ENCODE measurements at regions not wholly inside any gene's neighbourhood (a gene's known extent, or its start where the extent isn't known, plus 50 kb on each side); places are given as distances from the start of the nearest gene placed in this dataset.

DNA sequence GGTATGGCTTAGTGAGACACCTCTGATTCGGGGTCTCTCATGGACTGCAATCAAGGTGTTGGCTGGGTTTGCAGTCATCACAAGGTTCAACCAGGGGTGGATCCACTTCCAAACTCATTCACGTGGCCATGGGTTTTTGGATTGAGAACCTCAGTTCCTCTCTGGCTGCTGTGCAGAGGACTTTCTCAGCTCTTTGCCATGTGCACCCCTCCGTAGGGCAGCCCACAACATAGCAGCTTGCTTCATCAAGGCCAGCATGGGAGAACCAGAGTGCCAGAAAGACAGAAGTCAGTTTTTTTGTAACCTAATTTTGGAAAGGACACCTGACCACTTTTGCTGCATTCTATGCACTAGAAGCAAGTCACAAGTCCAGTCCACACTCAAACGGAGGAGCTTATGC, 154.9 kb downstream of the PJA1 start:
- Mint-ChIP-seq H3K4me3 (no peak overlapping the region), H3K27me3 (ENCODE audit: low read depth) (no peaks in the 10 kb centered on the region), H3K4me1 (no peaks in the 10 kb centered on the region), H3K27ac (no peak overlapping the region), H3K36me3 (no peaks in the 10 kb centered on the region), H3K9me3 (peaks cover 45% of the 10 kb centered on the region)
- no peak for DNase-seq (ENCODE audit: low spot score in 2 of 2, unreplicated experiment in 2 of 2)
- TF ChIP-seq, protein P1, sequence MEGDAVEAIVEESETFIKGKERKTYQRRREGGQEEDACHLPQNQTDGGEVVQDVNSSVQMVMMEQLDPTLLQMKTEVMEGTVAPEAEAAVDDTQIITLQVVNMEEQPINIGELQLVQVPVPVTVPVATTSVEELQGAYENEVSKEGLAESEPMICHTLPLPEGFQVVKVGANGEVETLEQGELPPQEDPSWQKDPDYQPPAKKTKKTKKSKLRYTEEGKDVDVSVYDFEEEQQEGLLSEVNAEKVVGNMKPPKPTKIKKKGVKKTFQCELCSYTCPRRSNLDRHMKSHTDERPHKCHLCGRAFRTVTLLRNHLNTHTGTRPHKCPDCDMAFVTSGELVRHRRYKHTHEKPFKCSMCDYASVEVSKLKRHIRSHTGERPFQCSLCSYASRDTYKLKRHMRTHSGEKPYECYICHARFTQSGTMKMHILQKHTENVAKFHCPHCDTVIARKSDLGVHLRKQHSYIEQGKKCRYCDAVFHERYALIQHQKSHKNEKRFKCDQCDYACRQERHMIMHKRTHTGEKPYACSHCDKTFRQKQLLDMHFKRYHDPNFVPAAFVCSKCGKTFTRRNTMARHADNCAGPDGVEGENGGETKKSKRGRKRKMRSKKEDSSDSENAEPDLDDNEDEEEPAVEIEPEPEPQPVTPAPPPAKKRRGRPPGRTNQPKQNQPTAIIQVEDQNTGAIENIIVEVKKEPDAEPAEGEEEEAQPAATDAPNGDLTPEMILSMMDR (IDR thresholded peaks at IDR 0.05; ENCODE audit: unreplicated experiment) = no peak

GRCh38 chrX:69000877-69001276, 164.4 kb downstream of the PJA1 start:
- H3K4me1 Mint-ChIP-seq = peaks cover 15% of the 10 kb centered on the region
- H3K9me3 Mint-ChIP-seq = peaks cover 26% of the 10 kb centered on the region
- no peaks in the 10 kb centered on the region for H3K36me3 Mint-ChIP-seq
- TF ChIP-seq, protein P1 (IDR thresholded peaks at IDR 0.05; ENCODE audit: unreplicated experiment) = no peak
- DNase-seq (ENCODE audit: low spot score in 2 of 2, unreplicated experiment in 2 of 2) = no peak
- H3K27ac Mint-ChIP-seq = no peak overlapping the region
- H3K27me3 Mint-ChIP-seq (ENCODE audit: low read depth) = no peaks in the 10 kb centered on the region
- H3K4me3 Mint-ChIP-seq = no peak overlapping the region

- TF ChIP-seq, protein P1 (IDR thresholded peaks at IDR 0.05; ENCODE audit: unreplicated experiment) = no peak
- Mint-ChIP-seq H3K4me3 (no peak overlapping the region), H3K4me1 (peaks cover 24% of the 10 kb centered on the region), H3K36me3 (no peaks in the 10 kb centered on the region), H3K9me3 (peaks cover 26% of the 10 kb centered on the region), H3K27me3 (ENCODE audit: low read depth) (no peaks in the 10 kb centered on the region), H3K27ac (no peak overlapping the region)
- DNase-seq (ENCODE audit: low spot score in 2 of 2, unreplicated experiment in 2 of 2) = no peak
Measured at GRCh38 chrX:68999931-69000330, 165.3 kb downstream of the PJA1 start.

- Mint-ChIP-seq H3K27ac (no peak overlapping the region), H3K27me3 (ENCODE audit: low read depth) (no peaks in the 10 kb centered on the region), H3K4me3 (no peak overlapping the region), H3K4me1 (peaks cover 26% of the 10 kb centered on the region), H3K36me3 (no peaks in the 10 kb centered on the region), H3K9me3 (peaks cover 26% of the 10 kb centered on the region)
- TF ChIP-seq, protein P1 (IDR thresholded peaks at IDR 0.05; ENCODE audit: unreplicated experiment) = no peak
- DNase-seq (ENCODE audit: low spot score in 2 of 2, unreplicated experiment in 2 of 2) = peak in 1 of 2 experiments; percentile 13
Measured at GRCh38 chrX:68999356-68999755, 165.9 kb downstream of the PJA1 start.

DNA sequence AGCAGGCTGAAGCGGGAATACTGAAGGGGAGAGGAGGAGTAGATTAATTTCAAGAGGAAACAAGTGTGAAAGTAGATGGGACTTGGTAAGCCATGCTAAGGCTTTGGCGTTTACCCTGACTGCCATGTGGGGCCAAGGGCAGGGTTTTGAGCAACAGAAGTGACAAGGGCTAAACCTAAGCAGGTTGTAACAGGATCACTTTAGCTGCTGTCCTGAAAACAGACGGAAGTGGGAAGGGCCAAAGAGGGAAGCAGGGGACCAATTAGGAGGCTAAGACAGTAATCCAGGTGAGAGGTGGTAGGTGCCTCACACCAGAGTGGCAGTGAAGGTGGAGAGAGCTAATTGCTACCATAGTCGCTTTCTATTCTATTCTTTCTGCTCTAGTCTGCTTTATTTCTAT, 166.5 kb downstream of the PJA1 start:
- TF ChIP-seq, protein P1 (IDR thresholded peaks at IDR 0.05; ENCODE audit: unreplicated experiment) = no peak
- DNase-seq (ENCODE audit: low spot score in 2 of 2, unreplicated experiment in 2 of 2) = peak in 1 of 2 experiments; percentile 14
- Mint-ChIP-seq H3K9me3 (peaks cover 26% of the 10 kb centered on the region), H3K27me3 (ENCODE audit: low read depth) (no peaks in the 10 kb centered on the region), H3K4me1 (peaks cover 30% of the 10 kb centered on the region), H3K4me3 (no peak overlapping the region), H3K36me3 (no peaks in the 10 kb centered on the region), H3K27ac (no peak overlapping the region)

DNA sequence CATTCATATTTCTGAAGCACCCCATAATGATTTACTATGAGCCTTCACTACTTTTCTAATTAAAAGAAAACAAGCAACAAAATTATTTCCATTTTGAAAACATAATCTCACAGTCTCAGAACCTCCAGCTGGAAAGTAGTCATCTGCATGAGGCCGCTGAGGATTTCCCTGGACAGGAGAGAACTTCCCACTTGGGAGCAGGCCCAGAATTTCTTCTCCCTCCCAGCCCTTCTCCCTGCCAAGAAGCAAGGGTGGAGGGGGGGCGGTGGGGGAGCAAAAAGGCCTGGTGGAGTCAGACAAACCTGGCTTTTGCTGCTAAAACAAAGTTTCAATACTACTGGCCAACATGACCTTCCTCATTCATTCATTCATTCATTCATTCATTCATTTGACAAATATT, 167.3 kb downstream of the PJA1 start:
- no peak for DNase-seq (ENCODE audit: low spot score in 2 of 2, unreplicated experiment in 2 of 2)
- no peaks in the 10 kb centered on the region for H3K36me3 Mint-ChIP-seq
- H3K4me1 Mint-ChIP-seq = peaks cover 30% of the 10 kb centered on the region
- no peak overlapping the region for H3K4me3 Mint-ChIP-seq
- H3K9me3 Mint-ChIP-seq = peaks cover 26% of the 10 kb centered on the region
- no peaks in the 10 kb centered on the region for H3K27me3 Mint-ChIP-seq (ENCODE audit: low read depth)
- H3K27ac Mint-ChIP-seq = peak overlapping the region; percentile 44
- TF ChIP-seq, protein P1 (IDR thresholded peaks at IDR 0.05; ENCODE audit: unreplicated experiment) = no peak

All from mesothelial cell of epicardium (in vitro differentiated cells).